ENCODE measurements at regions not wholly inside any gene's neighbourhood (a gene's known extent, or its start where the extent isn't known, plus 50 kb on each side); places are given as distances from the start of the nearest gene placed in this dataset.

DNA sequence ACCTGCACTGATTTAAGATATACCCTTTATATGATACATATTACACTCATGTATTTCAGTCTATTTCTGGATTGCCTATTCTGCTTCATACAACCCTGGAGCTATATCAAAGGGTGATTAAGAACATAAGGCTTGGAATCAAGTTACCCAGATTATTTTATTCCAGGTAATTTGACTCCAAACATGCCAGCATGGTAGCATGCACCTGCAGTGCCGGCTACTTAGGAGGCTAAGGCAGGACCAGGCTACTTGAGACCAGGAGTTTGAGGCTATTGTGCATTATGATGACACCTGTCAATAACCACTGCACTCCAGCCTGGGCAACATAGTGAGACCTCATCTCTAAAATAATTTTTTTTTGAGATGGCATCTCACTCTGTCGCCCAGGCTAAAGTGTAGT lies 50.4 kb upstream of the NEO1 start:
- no peak for DNase-seq (ENCODE audit: low spot score)
- intact Hi-C loops (cut with DNase I) = no loop called here

GRCh38 chr15:73000293-73000692 lies 52.0 kb upstream of the NEO1 start:
- no peak for DNase-seq (ENCODE audit: low spot score)
- intact Hi-C loops (cut with DNase I) = no loop called here

DNA sequence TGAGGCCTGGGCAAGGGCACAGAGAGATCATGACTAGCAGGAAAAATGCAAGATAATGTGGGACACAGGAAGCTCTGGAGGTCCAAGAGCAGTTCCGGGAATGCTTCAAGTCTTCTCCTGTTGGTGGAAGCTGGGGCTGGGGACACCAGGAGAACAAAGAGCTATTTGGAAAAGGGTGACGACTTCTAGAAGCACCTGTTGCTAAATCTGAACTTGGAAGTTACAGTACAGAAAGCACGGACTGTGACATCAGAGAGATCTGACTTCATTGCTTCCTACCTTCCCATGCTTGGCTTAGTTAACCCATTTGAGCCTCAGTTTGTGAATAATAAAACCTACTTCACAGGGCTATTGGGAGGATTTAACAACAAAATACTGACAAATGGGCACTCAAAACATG lies 52.7 kb upstream of the NEO1 start:
- no peak for DNase-seq (ENCODE audit: low spot score)

GRCh38 chr15:72998681-72999466 lies 53.4 kb upstream of the NEO1 start:
- intact Hi-C loops (cut with DNase I) = no loop called here
- DNase-seq (ENCODE audit: low spot score) = no peak

More for the DNA sequence above, 52.7 kb upstream of the NEO1 start:
- intact Hi-C loops (cut with DNase I) = no loop called here

DNA sequence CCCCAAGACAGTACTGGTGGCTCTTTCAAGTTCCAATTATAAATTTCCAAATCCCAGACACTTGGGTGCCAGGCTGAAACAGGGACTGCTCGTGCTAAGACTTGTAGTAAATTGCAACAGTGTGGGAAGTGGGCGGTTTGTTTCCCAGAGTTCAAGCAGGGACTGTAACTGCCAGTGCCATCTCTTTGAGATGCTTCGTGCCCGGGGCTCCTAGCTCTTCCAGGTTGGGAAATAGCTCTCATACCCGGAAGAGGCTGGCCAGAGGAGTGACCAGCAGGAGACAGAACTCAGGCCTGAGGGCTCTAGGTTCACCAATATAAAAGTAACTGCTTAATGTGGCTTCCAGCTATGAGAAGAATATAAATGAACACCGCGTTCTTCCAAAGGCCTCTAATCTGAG lies 54.0 kb upstream of the NEO1 start:
- DNase-seq (ENCODE audit: low spot score) = no peak
- intact Hi-C loops (cut with DNase I) = no loop called here

GRCh38 chr15:72995849-72996248 lies 56.4 kb upstream of the NEO1 start:
- DNase-seq (ENCODE audit: low spot score) = no peak
- intact Hi-C loops (cut with DNase I) = no loop called here

- no peak for DNase-seq (ENCODE audit: low spot score)
- intact Hi-C loops (cut with DNase I) = no loop called here
Measured at GRCh38 chr15:72994534-72995177, 57.6 kb upstream of the NEO1 start.

DNA sequence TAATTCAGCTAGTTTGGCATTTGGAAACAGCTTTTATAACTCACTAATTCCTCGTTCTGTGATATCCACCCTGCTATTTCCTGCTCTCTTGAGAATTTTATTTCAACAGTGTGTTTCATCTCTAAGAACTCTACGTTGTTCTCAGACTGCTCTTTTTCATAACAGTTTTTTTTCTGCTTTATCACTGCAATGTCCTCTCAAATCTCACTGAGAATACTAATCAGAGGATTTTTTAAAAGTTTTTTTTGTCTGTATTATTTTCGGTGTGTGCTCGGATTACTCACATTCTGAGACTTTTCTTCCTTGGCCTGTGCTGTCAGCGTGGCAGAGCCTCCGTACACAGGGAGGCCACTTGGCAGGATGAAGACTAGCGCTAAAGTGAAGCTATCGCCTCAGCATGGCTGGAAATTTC lies 59.4 kb upstream of the NEO1 start:
- DNase-seq (ENCODE audit: low spot score) = no peak
- intact Hi-C loops (cut with DNase I) = no loop called here

GRCh38 chr15:72991026-72991425 lies 61.2 kb upstream of the NEO1 start:
- no peak for DNase-seq (ENCODE audit: low spot score)
- intact Hi-C loops (cut with DNase I) = no loop called here

DNA sequence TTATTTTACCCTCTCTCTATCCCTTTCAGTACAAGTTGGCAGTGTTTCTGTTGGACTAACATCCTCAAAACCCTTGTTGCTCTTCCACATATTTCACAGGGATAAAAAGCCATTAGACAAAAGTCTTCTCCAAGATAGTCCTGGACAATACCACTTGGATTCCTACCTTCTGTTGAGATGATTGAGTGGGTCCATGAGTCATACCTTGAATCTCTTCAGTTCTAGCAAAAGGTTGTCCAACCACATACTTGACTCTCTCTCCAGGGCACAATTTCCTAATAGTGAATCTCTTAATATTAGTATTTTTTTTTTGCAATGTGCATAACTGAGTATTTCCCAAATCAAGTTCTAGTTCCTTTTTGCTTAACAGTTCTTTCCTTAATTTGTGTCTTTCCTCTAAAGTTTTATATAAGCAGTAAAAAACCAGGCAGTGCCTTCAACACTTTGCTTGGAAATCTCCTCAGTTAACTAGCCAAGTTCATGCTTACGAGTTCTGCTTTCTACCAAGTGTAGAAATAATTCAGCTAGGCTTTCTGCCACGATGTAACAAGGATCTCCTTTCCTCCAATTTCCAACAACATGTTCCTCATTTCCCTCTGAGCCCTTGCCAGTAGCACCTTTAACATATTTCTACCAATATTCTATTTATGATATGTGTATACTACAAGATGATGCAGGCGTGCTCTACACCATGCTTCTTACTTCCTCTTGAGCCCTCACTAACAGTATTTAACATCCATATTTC lies 68.3 kb upstream of the NEO1 start:
- intact Hi-C loops (cut with DNase I) = no loop called here
- no peak for DNase-seq (ENCODE audit: low spot score)

DNA sequence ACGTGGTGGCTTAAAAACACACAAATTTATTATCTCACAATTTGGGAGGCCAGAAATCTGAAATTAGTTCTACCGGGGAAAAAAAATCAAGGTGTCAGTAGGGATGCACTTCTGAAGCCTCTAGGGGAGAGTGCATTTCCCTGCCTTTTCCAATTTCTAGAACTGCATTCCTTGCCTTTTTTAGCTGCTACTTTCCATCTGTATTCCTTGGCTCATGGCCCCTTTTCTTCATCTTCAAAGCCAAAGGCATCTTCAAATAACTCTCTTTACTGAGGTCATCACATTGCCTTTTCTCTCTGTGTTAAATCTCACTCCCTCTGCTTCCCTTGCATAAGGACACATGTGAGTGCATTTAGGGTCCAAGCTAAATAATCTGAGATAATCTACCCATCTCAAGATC lies 69.5 kb upstream of the NEO1 start:
- intact Hi-C loops (cut with DNase I) = no loop called here
- no peak for DNase-seq (ENCODE audit: low spot score)

DNA sequence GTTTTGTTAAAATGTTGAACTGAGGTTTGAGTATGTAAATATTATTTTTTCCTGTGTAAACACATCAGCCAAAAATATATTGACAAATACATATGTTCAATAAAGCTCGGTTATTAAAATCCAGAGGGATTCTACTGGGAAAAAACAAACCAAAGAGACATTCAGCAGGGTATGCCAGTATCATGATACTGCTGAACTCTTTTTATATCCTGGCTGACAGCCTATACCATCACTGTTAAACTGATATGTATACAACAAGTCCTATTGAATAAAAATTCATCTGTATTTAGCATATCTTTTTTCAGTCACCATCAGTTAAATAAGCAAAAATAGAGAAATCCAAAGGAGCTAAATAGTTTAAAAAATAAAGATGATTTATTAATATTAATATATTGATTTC lies 71.6 kb upstream of the NEO1 start:
- no peak for DNase-seq (ENCODE audit: low spot score)
- intact Hi-C loops (cut with DNase I) = no loop called here

DNA sequence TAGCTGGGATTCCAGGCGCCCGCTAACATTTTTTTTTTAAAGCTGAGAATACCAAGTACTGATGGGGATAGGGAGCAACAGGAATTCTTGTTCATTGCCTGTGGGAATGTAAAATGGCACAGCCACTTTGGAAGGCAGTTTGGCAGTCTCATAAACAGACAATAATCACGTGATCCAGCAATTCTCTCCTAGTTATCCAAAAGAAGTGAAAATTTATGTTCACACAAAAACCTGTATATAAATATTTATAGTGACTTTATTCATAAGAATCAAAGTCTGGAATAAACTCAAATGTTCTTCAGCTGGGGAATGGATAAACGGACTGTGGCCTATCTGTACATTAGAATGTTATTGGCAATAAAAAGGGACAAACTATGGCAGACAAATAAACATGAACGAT lies 72.5 kb upstream of the NEO1 start:
- no peak for DNase-seq (ENCODE audit: low spot score)
- intact Hi-C loops (cut with DNase I) = no loop called here

GRCh38 chr15:72979308-72979707 lies 73.0 kb upstream of the NEO1 start:
- DNase-seq (ENCODE audit: low spot score) = no peak
- intact Hi-C loops (cut with DNase I) = no loop called here

- DNase-seq (ENCODE audit: low spot score) = no peak
- intact Hi-C loops (cut with DNase I) = no loop called here
Measured at GRCh38 chr15:72978223-72978622, 74.0 kb upstream of the NEO1 start.

DNA sequence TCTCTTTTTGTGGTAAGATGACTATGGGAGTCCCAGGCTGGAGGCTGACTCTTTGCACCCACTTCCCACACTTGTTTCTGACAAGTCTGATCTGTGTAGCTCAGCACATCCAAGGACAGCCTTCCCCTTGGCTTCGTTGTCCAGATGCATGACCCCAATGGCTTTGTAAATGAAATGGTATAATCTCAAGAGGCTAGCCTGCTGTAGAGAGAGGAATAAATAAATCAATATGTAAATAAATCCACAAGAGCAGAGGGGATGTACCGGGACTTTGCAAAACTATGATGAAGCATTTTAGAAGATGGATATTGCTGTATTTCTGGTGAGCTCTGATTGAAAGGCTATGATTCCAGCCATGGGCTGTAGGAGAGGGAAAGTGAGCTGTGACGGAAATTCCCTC lies 79.9 kb upstream of the NEO1 start:
- no peak for DNase-seq (ENCODE audit: low spot score)
- intact Hi-C loops (cut with DNase I) = no loop called here

DNA sequence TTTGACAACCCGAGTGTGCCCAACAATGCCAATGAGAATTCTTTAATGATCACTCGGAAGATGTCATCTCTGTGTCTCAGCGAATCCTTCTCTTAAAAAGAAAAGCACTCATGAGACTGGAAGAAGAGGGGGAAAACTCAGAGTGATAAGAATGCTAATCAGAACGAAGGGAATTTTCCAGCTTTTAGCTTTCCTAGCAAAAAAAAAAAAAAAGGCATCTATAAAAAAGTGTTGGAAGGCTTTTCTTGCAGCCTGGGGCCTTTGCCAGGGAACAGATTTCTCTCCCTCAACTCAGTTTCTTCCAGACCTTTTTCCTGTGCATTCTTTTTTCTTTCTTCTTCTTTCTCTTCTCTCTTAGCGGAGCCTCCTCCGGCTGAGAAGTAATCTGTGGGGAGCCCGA lies 80.5 kb upstream of the NEO1 start:
- intact Hi-C loops (cut with DNase I) = no loop called here
- DNase-seq (ENCODE audit: low spot score) = no peak

GRCh38 chr15:72970933-72971760 lies 81.1 kb upstream of the NEO1 start:
- DNase-seq (ENCODE audit: low spot score) = no peak
- intact Hi-C loops (cut with DNase I) = no loop called here

- intact Hi-C loops (cut with DNase I) = no loop called here
- DNase-seq (ENCODE audit: low spot score) = no peak
Measured at GRCh38 chr15:72968531-72968922, 83.7 kb upstream of the NEO1 start.
